ENCODE measurements at regions not wholly inside any gene's neighbourhood (a gene's known extent, or its start where the extent isn't known, plus 50 kb on each side); places are given as distances from the start of the nearest gene placed in this dataset.

DNA sequence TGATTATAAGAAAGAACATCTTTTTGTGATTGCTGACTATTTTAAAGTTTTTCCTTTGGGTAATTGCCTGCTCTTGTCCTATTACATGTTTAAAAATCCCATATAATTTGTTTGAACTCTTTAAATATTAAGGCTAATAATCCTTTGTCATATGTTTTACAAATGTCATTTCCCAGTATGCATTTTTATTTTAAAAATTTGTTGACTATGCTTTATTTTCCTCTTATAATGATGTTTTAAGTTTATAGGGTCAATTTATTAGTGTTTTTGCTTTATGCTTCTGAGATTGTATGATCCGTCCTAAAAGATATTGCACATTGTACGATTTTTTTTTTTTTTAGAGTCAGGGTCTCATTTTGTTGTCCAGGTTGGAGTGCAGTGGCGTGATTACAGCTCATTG lies 297.2 kb downstream of the RNF144B start:
- Histone ChIP-seq H3K23ac (ENCODE audit: low read depth, low read length) (no peak overlapping the region), H3K14ac (replicated peaks; ENCODE audit: low read depth, low read length) (no peak overlapping the region), H3K9me1 (ENCODE audit: insufficient read depth, low read length) (no peaks in the 10 kb centered on the region), H3K9ac (ENCODE audit: low read depth, low read length) (no peak overlapping the region), H2AFZ (replicated peaks; ENCODE audit: low read length, poor library complexity) (no peak overlapping the region), H3K4me1 (ENCODE audit: control insufficient read depth, insufficient read depth, low read length) (no peaks in the 10 kb centered on the region), H4K20me1 (ENCODE audit: insufficient read depth, low read length) (no peaks in the 10 kb centered on the region), H2AK5ac (ENCODE audit: low read depth, low read length) (no peak overlapping the region), H3K27me3 (ENCODE audit: control insufficient read depth, insufficient read depth, low read length) (no peaks in the 10 kb centered on the region), H2BK20ac (ENCODE audit: low read depth, low read length) (no peak overlapping the region), H3K4ac (ENCODE audit: low read depth, low read length) (no peak overlapping the region), H3K18ac (ENCODE audit: low read depth, low read length) (no peak overlapping the region), H2BK120ac (ENCODE audit: low read depth, low read length) (no peak overlapping the region), H3K4me2 (ENCODE audit: low read depth, low read length) (no peak overlapping the region), H4K91ac (ENCODE audit: insufficient read depth, low read depth, low read length) (no peak overlapping the region), H2BK15ac (ENCODE audit: low read depth, low read length) (no peak overlapping the region), H3K79me1 (ENCODE audit: low read depth in 1 of 2, low read length in 2 of 2) (no peaks in the 10 kb centered on the region), H3K56ac (ENCODE audit: extremely low read depth, insufficient read depth, low read length) (no peak overlapping the region), H2BK5ac (ENCODE audit: low read depth, low read length, poor library complexity, severe bottlenecking) (no peak overlapping the region), H4K8ac (ENCODE audit: low read depth in 2 of 2, low read length in 2 of 2) (no peak overlapping the region), H4K5ac (ENCODE audit: low read depth, low read length) (no peak overlapping the region), H3K36me3 (ENCODE audit: control insufficient read depth, insufficient read depth, low read length) (no peaks in the 10 kb centered on the region), H3K27ac (ENCODE audit: insufficient read depth, low read length) (no peak overlapping the region), H3K9me3 (ENCODE audit: control insufficient read depth, insufficient read depth, low read length) (no peaks in the 10 kb centered on the region), H2AK9ac (replicated peaks; ENCODE audit: low read depth, low read length, poor library complexity) (no peak overlapping the region), H3K4me3 (ENCODE audit: insufficient read depth, low read depth, low read length) (no peak overlapping the region)
- no peak for TF ChIP-seq NFE2L2 (IDR thresholded peaks at IDR 0.05; ENCODE audit: low read depth, low read length)
- no peak for TF ChIP-seq RFX5 (IDR thresholded peaks at IDR 0.05; ENCODE audit: low read depth, low read length)
- no peak for TF ChIP-seq ELK1 (IDR thresholded peaks at IDR 0.05; ENCODE audit: borderline replicate concordance, low read depth, low read length)
- no peak for TF ChIP-seq MAZ (IDR thresholded peaks at IDR 0.05; ENCODE audit: borderline replicate concordance, low read depth, low read length)
- TF ChIP-seq, protein P1, sequence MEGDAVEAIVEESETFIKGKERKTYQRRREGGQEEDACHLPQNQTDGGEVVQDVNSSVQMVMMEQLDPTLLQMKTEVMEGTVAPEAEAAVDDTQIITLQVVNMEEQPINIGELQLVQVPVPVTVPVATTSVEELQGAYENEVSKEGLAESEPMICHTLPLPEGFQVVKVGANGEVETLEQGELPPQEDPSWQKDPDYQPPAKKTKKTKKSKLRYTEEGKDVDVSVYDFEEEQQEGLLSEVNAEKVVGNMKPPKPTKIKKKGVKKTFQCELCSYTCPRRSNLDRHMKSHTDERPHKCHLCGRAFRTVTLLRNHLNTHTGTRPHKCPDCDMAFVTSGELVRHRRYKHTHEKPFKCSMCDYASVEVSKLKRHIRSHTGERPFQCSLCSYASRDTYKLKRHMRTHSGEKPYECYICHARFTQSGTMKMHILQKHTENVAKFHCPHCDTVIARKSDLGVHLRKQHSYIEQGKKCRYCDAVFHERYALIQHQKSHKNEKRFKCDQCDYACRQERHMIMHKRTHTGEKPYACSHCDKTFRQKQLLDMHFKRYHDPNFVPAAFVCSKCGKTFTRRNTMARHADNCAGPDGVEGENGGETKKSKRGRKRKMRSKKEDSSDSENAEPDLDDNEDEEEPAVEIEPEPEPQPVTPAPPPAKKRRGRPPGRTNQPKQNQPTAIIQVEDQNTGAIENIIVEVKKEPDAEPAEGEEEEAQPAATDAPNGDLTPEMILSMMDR (conservative IDR thresholded peaks at IDR 0.05; ENCODE audit: low read depth, low read length) = no peak
- TF ChIP-seq CEBPB (IDR thresholded peaks at IDR 0.05; ENCODE audit: low read depth, low read length) = no peak
- TF ChIP-seq RCOR1 (IDR thresholded peaks at IDR 0.05; ENCODE audit: insufficient replicate concordance, low read length) = no peak
- TF ChIP-seq USF2 (IDR thresholded peaks at IDR 0.05; ENCODE audit: low read depth, low read length) = no peak
- no peak for TF ChIP-seq MAFK (IDR thresholded peaks at IDR 0.05; ENCODE audit: low read depth, low read length)
- TF ChIP-seq BHLHE40 (IDR thresholded peaks at IDR 0.05; ENCODE audit: low read depth, low read length) = no peak
- no peak for TF ChIP-seq SMC3 (IDR thresholded peaks at IDR 0.05; ENCODE audit: low read depth, low read length)
- TF ChIP-seq MXI1 (IDR thresholded peaks at IDR 0.05; ENCODE audit: borderline replicate concordance, low read depth, low read length) = no peak
- in situ Hi-C loops (cut with MboI; ENCODE audit: low sequenced_read_pairs) = no loop called here
- dilution Hi-C loops (cut with HindIII; ENCODE audit: low sequenced_read_pairs, unreplicated experiment) = no loop called here
- no peak for DNase-seq
- intact Hi-C loops (cut with micrococcal nuclease) = no loop called here
- no TSS peak for BruUV-seq (replicated peaks)
- ChIA-PET POLR2A (ENCODE audit: unreplicated experiment) (no interaction called here), CTCF (no interaction called here)
- no CpG with 5 or more reads among the region's 3 CpGs for WGBS, 2 experiments (ENCODE audit: extremely low coverage in 2 of 2, insufficient read length in 1 of 2)
- no peak for ATAC-seq (ENCODE audit: low read depth)

Data from IMR-90 (cell line).